ENCODE measurements at regions not wholly inside any gene's neighbourhood (a gene's known extent, or its start where the extent isn't known, plus 50 kb on each side); places are given as distances from the start of the nearest gene placed in this dataset.
"Not testable (repeated sequence)": the region's sequence is repeated elsewhere in the genome, so short reads cannot be mapped to it uniquely, and the experiment has no call there.

DNA sequence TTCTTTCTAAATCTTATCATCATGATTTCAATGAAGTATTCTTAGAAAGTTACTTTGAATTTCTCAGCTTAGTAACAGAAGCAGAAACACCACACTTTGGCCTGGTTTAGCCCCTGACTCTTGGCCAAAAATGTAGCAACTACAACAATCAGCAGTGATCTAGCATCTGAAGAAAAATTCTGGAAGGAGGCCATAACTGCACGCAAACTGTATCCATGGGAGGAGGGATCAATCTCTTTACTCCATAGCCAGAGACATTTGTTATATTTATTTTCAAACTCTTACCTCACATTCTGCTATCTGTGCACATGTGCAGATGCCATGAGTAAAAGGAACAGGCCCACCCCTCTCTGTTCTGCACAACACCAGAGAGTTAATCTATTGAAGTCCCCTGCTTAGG lies 251.0 kb upstream of the P2RY1 start:
- DNase-seq: no peak

DNA sequence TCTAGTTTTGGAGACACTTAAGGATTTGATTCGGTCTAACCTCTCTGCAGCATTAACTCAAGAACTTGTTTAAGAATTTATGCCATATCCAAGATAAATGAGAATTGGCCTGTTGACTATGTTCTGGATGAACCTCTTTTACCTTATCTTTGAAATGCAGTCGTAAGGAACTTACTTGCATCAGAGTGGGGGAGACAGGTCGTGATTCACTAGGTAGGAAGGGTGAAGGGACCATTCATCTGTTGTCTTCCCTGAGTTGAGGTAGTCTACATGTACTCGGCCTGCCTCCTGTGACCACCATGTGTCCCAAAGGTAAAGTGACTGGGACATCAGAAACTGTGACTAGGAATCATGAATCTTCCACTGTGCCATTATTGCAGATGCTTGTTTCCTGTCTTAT lies 248.0 kb upstream of the P2RY1 start:
- no peak for DNase-seq

DNA sequence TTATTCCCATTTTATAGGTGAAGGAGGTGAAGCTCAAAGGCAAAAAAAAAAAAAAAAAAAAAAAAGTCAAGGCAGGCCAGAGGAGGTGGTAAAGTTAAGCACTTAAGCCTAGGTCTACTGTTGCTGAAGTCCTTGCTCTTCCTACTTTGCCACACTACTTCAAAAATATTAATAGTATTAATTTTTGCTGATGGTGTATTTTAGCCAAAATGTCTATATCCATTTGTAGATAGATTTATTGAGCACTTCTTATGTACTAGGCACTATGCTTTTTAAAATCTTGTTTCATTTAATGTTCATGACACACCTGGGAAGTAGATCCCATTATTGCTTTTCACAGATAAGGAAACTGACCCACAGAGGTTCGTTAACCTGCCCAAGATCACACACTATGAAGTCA lies 247.1 kb upstream of the P2RY1 start:
- no peak for DNase-seq

DNA sequence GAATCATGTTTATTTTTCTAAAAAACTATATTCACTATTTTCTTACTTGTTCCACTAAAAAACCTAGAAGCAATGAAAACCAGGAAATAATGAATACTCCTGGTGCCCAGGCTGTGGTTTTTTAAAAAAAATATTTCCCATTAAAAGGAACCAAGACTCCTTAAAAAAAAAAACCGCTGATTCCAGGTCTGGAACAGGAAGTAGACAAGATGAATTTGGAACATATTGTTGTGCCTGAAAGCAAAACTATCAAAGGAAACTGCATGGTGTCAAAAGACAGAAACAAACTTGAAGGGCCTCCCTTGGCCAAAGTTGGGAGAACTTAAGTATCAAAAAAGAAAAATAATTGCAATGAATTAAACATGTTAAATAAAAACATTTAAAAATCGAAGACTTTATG lies 245.3 kb upstream of the P2RY1 start:
- no peak for DNase-seq

DNA sequence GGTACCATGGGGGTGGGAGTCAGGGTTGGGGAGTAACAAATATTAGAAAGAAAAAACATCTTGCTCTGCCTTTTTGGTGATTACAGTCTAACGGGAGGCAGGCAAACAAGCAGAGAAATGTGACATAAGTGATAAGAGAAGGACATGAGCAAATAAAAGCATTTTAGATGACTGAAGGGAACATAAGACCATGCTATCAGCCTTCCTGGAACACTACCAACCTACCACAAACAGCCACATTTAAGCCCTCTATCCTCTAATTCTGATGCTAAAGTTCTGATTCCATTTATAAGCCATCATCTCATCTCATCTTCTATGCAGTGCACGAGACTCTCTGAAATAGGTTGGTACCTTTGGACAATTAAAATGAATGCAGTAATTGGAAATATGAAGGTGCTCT lies 243.4 kb upstream of the P2RY1 start:
- DNase-seq: no peak

DNA sequence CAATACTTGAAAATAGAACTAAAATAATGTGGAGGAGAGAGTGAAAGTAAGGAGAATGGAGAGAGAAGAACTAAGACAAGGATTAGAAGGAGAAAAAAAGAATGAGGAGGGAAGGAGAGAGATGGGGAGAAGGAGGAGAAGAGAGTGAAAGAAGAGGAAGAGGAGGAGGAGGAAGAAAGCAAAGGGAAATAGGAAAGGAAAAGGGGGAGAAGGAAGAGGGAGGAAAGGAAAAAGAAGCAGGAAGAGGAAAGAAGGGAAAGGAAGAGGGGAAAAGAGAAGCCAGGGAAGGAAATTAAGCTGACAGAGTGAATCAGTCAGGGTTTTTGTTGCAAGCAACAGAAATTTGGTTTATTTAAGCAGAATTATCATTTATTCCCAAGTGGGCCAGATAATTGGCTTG lies 241.7 kb upstream of the P2RY1 start:
- no peak for DNase-seq

DNA sequence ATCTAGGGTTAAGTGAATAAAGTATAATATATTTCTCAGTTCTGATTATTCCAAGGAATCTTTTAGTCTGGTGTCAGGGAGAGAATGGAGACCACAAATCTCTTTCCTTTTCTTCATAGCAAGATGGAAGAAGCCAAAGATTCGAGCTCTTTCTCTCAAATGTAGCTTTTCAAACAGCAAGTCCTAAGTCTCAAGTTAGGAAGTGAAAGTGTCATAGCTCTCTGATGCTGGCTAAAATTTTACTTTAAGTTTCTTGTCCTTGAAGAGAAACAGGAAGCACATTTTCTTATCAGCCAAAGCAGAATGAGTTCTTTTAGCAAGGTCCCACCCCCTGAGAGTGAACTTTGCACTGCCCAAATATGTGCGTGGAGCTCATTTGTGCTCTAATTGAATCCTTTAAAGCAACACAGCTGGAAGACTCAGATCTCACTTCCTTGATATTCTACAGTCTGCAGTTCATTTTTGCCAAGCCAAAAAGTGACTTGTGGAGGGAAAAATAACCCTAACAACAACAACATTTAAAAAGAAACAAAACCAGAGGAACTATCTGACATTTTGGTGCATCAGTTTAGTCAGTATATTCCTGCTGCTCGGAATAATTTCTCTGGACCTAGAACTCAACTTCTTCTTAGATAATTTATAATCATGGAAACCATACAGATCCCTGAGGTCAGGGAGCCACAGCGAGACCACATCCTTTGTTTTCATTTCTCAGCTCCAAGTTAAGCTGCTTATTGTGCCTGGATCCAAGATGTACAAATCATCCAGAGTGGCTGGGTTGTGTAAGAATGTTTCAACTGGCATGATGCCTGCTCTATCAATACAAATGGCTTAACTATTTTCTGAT lies 238.7 kb upstream of the P2RY1 start:
- DNase-seq: no peak

DNA sequence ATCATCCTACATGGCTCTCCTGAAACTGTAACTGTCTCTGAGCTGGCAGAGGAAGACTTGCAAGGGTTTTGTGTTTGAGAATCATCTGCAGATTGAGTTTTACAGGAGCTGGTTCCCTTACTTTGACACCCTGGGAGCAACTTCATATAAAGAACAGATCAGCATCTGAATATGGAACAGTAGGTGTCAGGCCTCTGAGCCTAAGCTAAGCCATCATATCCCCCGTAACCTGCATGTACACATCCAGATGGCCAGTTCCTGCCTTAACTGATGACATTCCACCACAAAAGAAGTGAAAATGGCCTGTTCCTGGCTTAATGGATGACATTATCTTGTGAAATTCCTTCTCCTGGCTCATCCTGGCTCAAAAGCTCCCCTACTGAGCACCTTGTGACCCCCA lies 238.1 kb upstream of the P2RY1 start:
- not testable (repeated sequence) for DNase-seq

DNA sequence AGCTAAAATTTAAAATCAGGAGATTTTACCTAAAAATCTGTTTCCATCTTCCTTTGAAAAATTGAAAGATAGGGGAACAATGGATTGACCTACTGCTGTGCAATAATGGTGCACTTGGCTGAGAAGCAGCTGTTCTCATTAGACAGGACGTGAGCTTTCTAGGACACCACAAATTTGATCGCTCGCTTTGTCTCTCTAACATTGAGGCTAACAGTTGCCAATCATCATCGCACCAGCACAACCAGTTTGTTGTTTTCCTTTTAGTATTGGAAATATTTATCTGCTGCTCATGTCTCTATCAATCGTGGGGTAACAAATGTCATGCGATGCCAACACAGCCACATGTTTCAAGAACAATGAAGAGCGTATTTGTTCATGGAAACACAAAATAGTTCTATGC lies 228.8 kb upstream of the P2RY1 start:
- no peak for DNase-seq

DNA sequence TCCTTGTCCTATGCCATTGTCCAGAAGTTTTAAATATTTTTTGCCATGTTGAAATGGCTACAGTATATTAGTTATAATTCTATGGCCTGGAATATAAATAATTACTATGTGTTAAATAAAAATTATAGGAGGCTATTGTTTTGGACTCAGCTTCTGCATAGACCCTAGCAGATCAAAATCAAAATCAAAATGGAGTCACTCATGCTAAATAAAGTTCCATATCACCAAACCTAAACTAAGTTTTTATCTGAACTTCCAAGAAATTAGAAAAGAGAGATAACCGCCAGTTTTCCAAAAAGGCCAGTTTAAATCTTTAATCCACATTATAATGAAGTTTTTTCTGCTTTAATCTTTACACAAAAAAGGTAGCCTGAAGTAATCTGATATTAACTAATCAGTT lies 227.8 kb upstream of the P2RY1 start:
- DNase-seq: no peak

DNA sequence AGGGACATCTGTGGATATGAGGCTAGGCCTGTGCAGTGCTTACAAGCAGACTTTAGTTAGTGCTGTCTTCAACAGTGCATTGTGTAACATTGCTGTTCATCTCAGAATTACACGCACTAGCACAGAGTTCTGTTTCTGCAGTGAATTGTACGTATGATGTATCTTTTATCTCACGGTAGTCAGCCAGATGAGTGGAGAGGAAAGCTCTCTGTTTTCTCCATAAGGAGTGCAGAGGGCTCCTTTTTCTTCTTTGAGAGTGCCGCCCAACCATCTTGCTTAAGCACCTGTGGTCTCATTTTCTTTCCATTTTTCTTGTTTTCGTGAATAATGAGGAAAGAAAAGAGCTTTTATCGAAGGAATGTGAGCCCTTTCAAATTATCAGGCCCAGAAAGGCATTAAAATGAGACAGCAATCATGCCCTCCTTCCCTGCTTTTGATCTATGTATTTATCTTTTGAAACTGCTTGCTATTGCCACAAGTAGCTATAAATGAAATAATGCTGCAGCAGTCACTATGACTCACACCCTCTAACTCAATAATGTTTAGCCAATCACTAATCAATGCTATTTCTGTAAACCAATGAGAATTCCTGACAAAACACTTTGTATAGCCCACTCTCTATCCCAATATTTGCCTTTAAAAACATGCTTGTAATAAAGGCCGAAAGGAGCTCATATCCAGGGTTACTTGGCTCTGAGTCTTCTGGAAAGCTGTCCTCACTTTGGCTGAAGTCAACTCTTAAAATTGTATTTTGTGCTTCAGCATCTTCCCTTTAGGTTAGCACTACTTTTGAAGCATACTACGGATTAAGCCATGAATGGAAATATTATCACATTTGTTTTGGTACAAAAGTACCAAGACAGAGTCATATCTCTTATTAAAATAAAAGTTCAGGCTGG lies 226.0 kb upstream of the P2RY1 start:
- DNase-seq: no peak

DNA sequence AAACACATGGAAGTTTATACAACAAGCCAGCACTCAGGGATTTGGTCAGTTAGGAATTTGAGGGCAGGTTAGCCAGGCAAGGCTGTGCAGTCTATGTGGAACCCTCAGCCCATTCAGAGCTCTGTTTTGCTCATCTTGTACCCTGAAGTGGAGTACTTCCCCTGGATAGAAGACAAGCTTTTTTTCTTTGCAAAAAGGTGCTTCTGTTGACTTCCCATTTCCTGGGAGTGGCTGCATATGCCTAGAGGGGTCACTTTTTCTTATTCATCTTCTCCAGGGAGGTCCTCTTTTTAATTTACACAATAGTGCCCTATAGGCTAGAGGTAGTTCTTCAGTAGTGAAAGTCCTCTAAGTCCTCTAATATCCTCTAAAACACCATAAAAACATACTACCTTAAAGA lies 225.0 kb upstream of the P2RY1 start:
- no peak for DNase-seq

DNA sequence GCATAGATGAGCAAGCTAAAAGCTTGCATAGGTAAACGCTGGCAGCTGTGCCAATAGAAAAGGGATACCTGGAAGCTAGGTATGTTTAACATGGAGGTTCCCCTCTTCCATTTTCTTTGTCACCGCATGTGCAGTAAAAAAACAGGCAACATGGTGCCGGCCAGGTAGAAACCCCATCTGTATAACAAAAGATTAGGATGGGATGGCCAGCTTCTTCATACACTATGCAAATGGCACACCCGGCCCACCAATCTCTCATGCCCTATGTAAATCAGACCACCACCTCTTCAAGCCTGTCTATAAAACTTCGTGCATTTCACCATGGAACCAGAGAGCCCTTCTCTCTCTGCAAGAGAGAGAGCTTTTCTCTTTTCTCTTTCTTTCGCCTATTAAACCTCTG lies 224.3 kb upstream of the P2RY1 start:
- no peak for DNase-seq

DNA sequence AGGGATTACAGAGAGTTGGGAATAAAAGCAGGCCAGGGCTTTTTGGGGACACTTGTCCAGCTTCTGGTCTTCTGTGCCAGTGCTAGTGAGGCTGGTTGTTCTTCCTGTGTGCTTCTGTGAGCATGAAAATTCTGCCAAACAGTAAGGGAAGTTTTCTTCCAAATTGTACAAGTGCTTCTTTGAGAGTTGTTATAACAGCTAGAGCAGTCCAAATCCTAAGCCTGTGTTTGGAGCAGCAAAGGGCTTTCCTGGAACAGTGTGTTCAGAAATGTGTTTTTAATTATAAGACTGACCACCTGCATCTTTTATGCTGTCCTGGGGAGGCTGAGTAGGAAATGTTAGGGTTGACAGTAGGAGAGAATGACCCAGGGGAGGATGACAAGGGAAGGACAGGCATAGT lies 223.0 kb upstream of the P2RY1 start:
- DNase-seq: no peak

DNA sequence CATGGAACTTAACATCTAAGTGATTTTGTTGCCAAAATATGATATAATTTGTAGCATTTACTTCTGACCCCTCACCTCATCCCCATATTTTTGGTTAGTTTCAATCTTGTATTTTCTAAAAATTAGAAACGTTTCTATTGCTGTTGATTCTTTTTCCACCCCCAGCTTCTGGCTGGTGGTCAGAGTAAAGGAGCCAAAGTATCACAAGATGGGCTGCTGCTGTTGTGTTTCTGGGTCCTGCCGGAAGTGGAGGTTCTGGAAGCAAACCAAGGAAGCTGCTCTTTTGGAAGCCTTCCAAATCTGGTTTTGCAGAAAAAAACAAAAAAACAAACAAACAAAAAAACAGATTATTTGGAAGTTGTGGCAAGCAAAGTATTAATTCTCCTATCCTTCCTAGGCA lies 221.1 kb upstream of the P2RY1 start:
- no peak for DNase-seq

DNA sequence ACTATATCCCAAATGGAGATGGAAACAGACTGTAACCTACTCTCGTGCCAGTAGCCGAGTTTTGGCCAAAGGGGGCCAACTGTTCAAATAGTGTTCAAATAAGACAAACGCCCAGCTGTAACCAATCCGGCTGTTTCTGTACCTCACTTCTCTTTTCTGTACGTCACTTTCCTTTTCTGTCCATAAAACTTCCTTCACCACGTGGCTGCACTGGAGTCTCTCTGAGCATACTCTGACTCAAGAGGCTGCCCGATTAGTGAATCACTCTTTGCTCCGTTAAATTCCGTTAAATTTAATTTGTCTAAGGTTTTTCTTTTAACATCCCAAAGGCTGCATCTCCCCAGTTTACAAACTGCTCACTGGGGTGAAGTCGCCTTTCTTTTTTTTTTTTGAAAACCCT lies 219.2 kb upstream of the P2RY1 start:
- DNase-seq: no peak

DNA sequence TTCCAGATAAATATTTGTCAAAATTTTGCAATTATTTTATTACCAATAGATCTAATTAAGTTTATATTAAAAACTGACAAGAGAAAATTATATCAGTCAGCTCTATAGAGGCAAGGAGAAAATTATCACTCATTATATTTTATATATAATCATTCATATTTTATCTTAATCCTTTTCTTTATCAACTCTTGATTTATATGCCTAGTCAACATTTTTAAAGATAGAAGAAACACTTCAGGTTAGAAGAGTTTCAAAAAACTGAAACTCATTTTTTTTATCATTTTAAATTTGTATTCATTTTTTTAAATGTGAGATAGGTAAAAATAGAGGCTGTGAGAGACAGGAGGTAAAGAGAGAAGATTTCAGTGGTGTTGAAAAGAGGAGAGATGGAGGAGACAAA lies 217.3 kb upstream of the P2RY1 start:
- DNase-seq: no peak

DNA sequence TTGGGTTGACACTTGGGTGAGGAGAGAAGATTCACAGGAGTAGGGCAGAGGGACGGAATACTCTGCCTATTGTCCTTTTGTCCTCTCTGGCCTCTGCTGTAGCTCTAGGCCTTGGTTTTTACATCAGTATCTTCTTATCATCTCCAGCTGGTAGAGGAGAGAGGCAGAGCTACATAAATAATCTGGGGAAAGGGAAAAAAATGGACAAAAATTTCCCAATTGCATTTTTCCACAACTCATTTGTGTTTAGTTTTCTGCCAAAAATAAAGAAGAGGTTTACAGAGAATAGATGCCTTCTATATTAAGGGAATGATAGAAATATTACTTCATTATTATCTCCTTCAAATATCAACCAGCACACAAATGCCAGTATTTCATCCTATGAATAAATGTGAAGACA lies 216.4 kb upstream of the P2RY1 start:
- no peak for DNase-seq

DNA sequence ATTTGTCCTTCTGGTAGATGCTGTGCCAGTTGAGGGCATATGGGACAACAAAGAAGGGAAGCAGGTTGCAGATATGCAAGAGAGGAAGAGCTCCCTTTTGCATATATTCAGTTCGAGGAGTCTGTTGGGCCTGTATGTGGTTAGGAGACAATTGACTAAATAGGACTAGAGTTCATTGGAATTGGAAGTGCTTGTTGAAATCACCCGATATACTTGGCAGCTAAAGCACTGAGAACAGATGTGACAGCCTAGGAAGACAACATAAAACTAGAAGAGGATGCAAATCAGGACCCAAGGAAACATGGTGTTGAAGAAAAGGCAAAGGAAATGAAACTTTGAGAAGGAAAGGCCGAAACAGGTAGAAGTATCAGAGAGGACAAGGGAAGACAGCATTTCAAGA lies 215.2 kb upstream of the P2RY1 start:
- DNase-seq: no peak

DNA sequence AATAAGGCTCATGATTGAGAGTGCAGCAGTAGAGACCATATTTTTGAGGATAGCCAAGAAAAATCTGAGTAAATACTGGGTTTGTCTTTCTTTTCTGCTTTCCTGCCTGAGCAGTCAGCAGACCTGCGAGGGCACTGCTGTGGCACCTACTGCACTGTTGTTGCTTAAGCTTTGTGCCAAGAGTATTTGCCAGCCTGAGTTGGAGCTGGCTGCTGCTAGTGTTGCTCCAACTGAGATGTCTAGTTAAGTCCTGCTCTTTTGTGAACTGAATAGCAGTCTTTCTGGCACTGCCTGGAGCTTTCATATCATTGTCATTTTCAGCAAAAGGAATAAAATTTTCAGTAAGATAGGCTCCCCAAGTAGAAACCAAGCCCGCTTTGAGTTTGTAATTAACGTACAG lies 214.5 kb upstream of the P2RY1 start:
- DNase-seq: no peak

DNA sequence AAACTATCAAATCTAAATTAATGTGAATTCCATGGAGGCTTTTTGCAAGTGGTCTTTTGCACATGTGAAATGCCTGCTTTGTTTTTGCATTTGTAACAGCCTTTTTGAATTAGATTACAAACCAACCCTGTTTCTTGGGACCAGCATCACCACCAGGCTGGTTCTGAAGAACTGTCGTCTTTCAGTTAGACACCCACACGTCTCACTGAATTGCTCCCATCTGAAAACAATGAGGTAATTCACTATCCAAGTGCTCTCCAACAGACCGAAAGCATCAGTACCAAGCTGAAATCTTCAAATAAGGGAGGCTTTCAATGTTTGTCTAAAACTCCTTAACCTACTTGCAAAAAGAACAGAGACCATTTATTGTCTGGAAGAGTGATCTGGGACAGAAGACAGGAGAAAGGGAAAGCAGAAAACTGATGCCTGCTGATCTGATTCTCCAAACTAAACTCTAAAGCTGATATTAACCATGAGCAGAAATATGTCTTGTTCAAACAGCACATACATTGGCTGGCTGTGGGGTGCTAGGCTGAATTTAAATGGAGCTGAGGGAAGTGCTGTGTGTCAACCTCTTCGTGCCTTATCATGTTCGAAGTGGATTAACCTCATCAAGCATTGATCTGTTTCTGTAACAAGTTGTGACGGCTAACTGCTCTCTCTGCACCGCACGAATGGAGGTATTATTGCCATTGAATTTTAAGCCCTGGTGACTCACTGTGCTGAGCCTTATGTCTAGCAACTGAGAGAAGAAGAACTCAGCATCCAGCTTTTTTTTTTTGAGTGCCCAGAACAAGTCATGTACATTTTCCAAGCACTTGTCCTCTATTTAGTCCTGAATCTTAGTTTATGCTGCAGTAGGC lies 213.7 kb upstream of the P2RY1 start:
- no peak for DNase-seq

DNA sequence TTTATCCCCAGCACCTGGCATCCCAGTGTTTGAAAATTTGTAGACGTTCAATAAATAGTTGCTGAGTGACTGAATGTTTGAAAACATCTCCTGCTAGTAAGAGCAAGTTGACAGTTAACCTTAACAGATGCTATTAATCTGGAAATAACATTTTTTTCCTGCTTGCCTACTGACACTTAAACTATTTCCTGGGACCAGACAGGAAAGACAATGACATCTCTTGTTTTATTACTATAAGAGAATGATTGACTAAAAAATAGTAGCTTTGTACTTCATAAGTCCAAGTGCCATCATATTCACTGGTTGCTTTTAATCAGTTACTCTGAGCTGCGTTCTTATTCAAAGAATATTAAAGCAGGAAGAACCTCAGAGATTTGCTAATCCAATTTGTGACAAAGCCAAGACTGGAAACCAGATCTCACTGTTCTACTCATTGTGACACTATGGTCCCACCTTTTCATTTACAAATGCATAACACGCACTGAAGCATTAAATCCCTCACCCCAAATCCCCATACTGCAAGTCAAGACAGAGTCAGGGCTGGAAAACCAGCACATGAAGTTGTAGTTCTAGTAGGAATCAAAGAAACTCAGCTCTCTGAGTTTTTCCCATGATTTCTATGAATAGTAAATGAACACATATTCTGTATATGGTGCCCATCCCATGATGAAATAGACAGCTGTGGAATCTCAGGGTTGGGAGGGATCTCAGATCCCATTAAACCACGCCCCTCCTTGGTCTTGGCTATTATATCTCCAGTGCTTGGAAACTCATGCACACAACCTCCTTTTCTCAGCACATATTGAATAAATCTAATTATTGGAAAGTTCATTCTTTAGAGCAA lies 212.7 kb upstream of the P2RY1 start:
- DNase-seq: no peak

DNA sequence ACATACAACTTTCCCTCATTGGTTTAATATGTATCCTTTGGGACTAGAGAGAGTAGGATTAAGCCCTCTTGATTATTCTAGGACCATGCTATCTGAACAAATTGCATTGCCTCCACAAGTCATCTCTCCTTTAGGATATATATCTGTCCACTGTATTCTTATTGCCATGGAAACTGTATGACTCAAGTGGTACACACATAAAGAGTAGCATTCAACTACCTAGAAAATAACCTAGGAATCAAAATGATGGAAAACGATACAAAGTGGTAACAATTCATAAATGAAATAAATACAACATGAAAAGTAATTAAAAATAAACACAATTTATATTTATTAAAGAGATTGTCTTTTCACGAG lies 212.1 kb upstream of the P2RY1 start:
- no peak for DNase-seq
